C4-2B (cell line): ENCODE measurements at regions not wholly inside any gene's neighbourhood (a gene's known extent, or its start where the extent isn't known, plus 50 kb on each side); places are given as distances from the start of the nearest gene placed in this dataset.

Source experiments
- CTCF ChIP-seq: fragments of 450-650 bp; conservative IDR thresholded peaks from 2 replicates; pipeline ENCODE4 v1.5.1; 2017; ENCODE audit warnings: mild to moderate bottlenecking
- ZFX ChIP-seq: fragments of 450-650 bp; IDR thresholded peaks from 2 replicates; pipeline ENCODE4 v1.6.1; 2017

GRCh38 chr9:1723522-1724015, 291.6 kb upstream of the SMARCA2 start:
- TF ChIP-seq CTCF: no peak
- no peak for TF ChIP-seq ZFX
